IMR-90 (cell line): ENCODE measurements at regions not wholly inside any gene's neighbourhood (a gene's known extent, or its start where the extent isn't known, plus 50 kb on each side); places are given as distances from the start of the nearest gene placed in this dataset.

ENCODE experiments used
- ATAC-seq: fragments of 200-7000 bp; cut with Tn5 transposase; 2 replicates; pipeline ENCODE4 v1.9.1; 2020; ENCODE audit warnings: low read depth, mild to moderate bottlenecking, moderate library complexity
- BruUV-seq: library from RNA; stranded (reverse); fragments of 400-500 nt; replicated peaks from 2 replicates; lab custom pipeline; 2021; lab: Mats Ljungman, UMichigan
- CTCF ChIA-PET: fragments of 300-600 bp; formaldehyde crosslinking; extraction: SDS; loops from one replicate; lab custom pipeline; 2021; ENCODE audit warnings: antibody characterized with exemption; lab: Yijun Ruan, JAX
- POLR2A ChIA-PET: fragments of 300-600 bp; sonication (Branson Sonifier 250); formaldehyde crosslinking; loops from one replicate; lab custom pipeline; 2022; ENCODE audit warnings: antibody characterized with exemption; ENCODE audit not compliant: unreplicated experiment; lab: Charles Lee
- DNase-seq: peaks from one replicate; pipeline ENCODE4 v3.0.0; 2013
- H2AFZ ChIP-seq: replicated peaks from 2 replicates; pipeline ENCODE3; 2013; ENCODE audit warnings: low read length, mild to moderate bottlenecking; ENCODE audit not compliant: poor library complexity
- H2AK5ac ChIP-seq: 2 replicates; pipeline ENCODE4 v1.6.1; 2013; ENCODE audit warnings: low read depth, low read length, inconsistent platforms
- H2AK9ac ChIP-seq: replicated peaks from 2 replicates; pipeline ENCODE3; 2013; ENCODE audit warnings: mild to moderate bottlenecking, low read depth, low read length, moderate library complexity; ENCODE audit not compliant: poor library complexity
- H2BK120ac ChIP-seq: 2 replicates; pipeline ENCODE4 v1.6.1; 2013; ENCODE audit warnings: low read depth, low read length, inconsistent platforms
- H2BK15ac ChIP-seq: 3 replicates; pipeline ENCODE4 v1.6.1; 2013; ENCODE audit warnings: low read depth, low read length, inconsistent platforms
- H2BK20ac ChIP-seq: 2 replicates; pipeline ENCODE4 v1.6.1; 2013; ENCODE audit warnings: low read depth, mild to moderate bottlenecking, inconsistent platforms, low read length, moderate library complexity
- H2BK5ac ChIP-seq: 2 replicates; pipeline ENCODE4 v1.6.1; 2013; ENCODE audit warnings: mild to moderate bottlenecking, low read depth, low read length, inconsistent platforms; ENCODE audit not compliant: poor library complexity, severe bottlenecking
- H3K14ac ChIP-seq: replicated peaks from 2 replicates; pipeline ENCODE4 v1.6.1; 2013; ENCODE audit warnings: low read depth, low read length, inconsistent platforms
- H3K18ac ChIP-seq: 2 replicates; pipeline ENCODE4 v1.6.1; 2013; ENCODE audit warnings: low read depth, low read length, control low read depth
- H3K23ac ChIP-seq: 2 replicates; pipeline ENCODE4 v1.6.1; 2013; ENCODE audit warnings: low read depth, low read length, inconsistent platforms
- H3K27ac ChIP-seq: 2 replicates; pipeline ENCODE4 v1.5.1; 2013; ENCODE audit warnings: mild to moderate bottlenecking, control low read depth, low read length; ENCODE audit not compliant: insufficient read depth
- H3K27me3 ChIP-seq: 2 replicates; pipeline ENCODE4 v1.6.1; 2013; ENCODE audit warnings: low read length; ENCODE audit not compliant: control insufficient read depth, insufficient read depth
- H3K36me3 ChIP-seq: 2 replicates; pipeline ENCODE4 v1.6.1; 2013; ENCODE audit warnings: low read length, mixed read lengths; ENCODE audit not compliant: control insufficient read depth, insufficient read depth
- H3K4ac ChIP-seq: 2 replicates; pipeline ENCODE4 v1.6.1; 2013; ENCODE audit warnings: low read depth, low read length, inconsistent platforms
- H3K4me1 ChIP-seq: 2 replicates; pipeline ENCODE4 v1.6.1; 2013; ENCODE audit warnings: low read length, mixed read lengths; ENCODE audit not compliant: control insufficient read depth, insufficient read depth
- H3K4me2 ChIP-seq: 2 replicates; pipeline ENCODE4 v1.6.1; 2013; ENCODE audit warnings: low read depth, mild to moderate bottlenecking, control low read depth, low read length, moderate library complexity
- H3K4me3 ChIP-seq: 2 replicates; pipeline ENCODE4 v1.5.1; 2013; ENCODE audit warnings: low read depth, mild to moderate bottlenecking, control low read depth, low read length, moderate library complexity; ENCODE audit not compliant: insufficient read depth
- H3K56ac ChIP-seq: 2 replicates; pipeline ENCODE4 v1.6.1; 2013; ENCODE audit warnings: low read length, inconsistent platforms; ENCODE audit not compliant: insufficient read depth; ENCODE audit errors: extremely low read depth
- H3K79me1 ChIP-seq, 2 experiments: 2 replicates each; pipeline ENCODE4 v1.6.1; 2013; ENCODE audit warnings: low read length in 2 of 2, inconsistent platforms in 1 of 2, low read depth in 1 of 2
- H3K9ac ChIP-seq: 2 replicates; pipeline ENCODE4 v1.6.1; 2013; ENCODE audit warnings: low read depth, low read length, control low read depth
- H3K9me1 ChIP-seq: 2 replicates; pipeline ENCODE4 v1.6.1; 2013; ENCODE audit warnings: low read length, inconsistent platforms; ENCODE audit not compliant: insufficient read depth
- H3K9me3 ChIP-seq: 2 replicates; pipeline ENCODE4 v1.6.1; 2013; ENCODE audit warnings: low read length; ENCODE audit not compliant: control insufficient read depth, insufficient read depth
- H4K20me1 ChIP-seq: 2 replicates; pipeline ENCODE4 v1.6.1; 2013; ENCODE audit warnings: low read length, inconsistent platforms; ENCODE audit not compliant: insufficient read depth
- H4K5ac ChIP-seq: 2 replicates; pipeline ENCODE4 v1.6.1; 2013; ENCODE audit warnings: mild to moderate bottlenecking, low read depth, low read length, control low read depth
- H4K8ac ChIP-seq, 2 experiments: 2 replicates each; pipeline ENCODE4 v1.6.1; 2013; ENCODE audit warnings: low read depth in 2 of 2, low read length in 2 of 2, control low read depth in 1 of 2, inconsistent platforms in 1 of 2
- H4K91ac ChIP-seq: 2 replicates; pipeline ENCODE4 v1.6.1; 2013; ENCODE audit warnings: low read depth, low read length, inconsistent platforms; ENCODE audit not compliant: insufficient read depth
- BHLHE40 ChIP-seq: fragments of 150-350 bp; IDR thresholded peaks from 2 replicates; pipeline ENCODE4 v1.6.1; 2016; ENCODE audit warnings: mild to moderate bottlenecking, low read depth, low read length
- CEBPB ChIP-seq: IDR thresholded peaks from 2 replicates; pipeline ENCODE4 v1.6.1; 2012; ENCODE audit warnings: low read depth, low read length, improper control_type of control experiment
- CHD1 ChIP-seq: IDR thresholded peaks from 2 replicates; pipeline ENCODE4 v1.6.1; 2012; ENCODE audit warnings: low read depth, low read length, improper control_type of control experiment
- CTCF ChIP-seq: conservative IDR thresholded peaks from 2 replicates; pipeline ENCODE4 v1.5.1; 2012; ENCODE audit warnings: mild to moderate bottlenecking, low read depth, low read length, improper control_type of control experiment
- FOS ChIP-seq: fragments of 150-350 bp; IDR thresholded peaks from 2 replicates; pipeline ENCODE4 v1.6.1; 2016; ENCODE audit warnings: low read depth, low read length
- MAFK ChIP-seq: IDR thresholded peaks from 2 replicates; pipeline ENCODE4 v1.6.1; 2012; ENCODE audit warnings: low read depth, low read length, improper control_type of control experiment
- MAZ ChIP-seq: IDR thresholded peaks from 2 replicates; pipeline ENCODE4 v1.6.1; 2012; ENCODE audit warnings: low read depth, mild to moderate bottlenecking, low read length, improper control_type of control experiment, moderate library complexity, borderline replicate concordance
- MXI1 ChIP-seq: IDR thresholded peaks from 2 replicates; pipeline ENCODE4 v1.6.1; 2012; ENCODE audit warnings: low read depth, mild to moderate bottlenecking, low read length, moderate library complexity, borderline replicate concordance
- NFE2L2 ChIP-seq: fragments of 150-350 bp; IDR thresholded peaks from 2 replicates; pipeline ENCODE4 v1.6.1; 2016; ENCODE audit warnings: low read depth, mild to moderate bottlenecking, low read length
- POLR2A ChIP-seq: IDR thresholded peaks from 2 replicates; pipeline ENCODE4 v1.6.1; 2012; ENCODE audit warnings: mild to moderate bottlenecking, low read depth, low read length
- RAD21 ChIP-seq: IDR thresholded peaks from 2 replicates; pipeline ENCODE4 v1.6.1; 2012; ENCODE audit warnings: low read length, improper control_type of control experiment
- RCOR1 ChIP-seq: IDR thresholded peaks from 2 replicates; pipeline ENCODE4 v1.6.1; 2012; ENCODE audit warnings: mild to moderate bottlenecking, low read length, improper control_type of control experiment; ENCODE audit not compliant: insufficient replicate concordance
- RFX5 ChIP-seq: IDR thresholded peaks from 2 replicates; pipeline ENCODE4 v1.8.0; 2012; ENCODE audit warnings: low read depth, mild to moderate bottlenecking, low read length, moderate library complexity
- SMC3 ChIP-seq: fragments of 150-350 bp; IDR thresholded peaks from 2 replicates; pipeline ENCODE4 v1.6.1; 2016; ENCODE audit warnings: low read depth, mild to moderate bottlenecking, antibody characterized with exemption, low read length, moderate library complexity
- WGBS, 2 experiments: methylation state at CpG; one replicate each; pipeline versions ENCODE4 v1.1.5 to v1.1.7; 2013; ENCODE audit warnings: missing lambda C conversion rate in 2 of 2; ENCODE audit not compliant: insufficient read length in 1 of 2; ENCODE audit errors: extremely low coverage in 2 of 2; 5-methylcytosine and 5-hydroxymethylcytosine counted together
- dilution Hi-C: fragments of 300-500 bp; cut with HindIII; formaldehyde crosslinking; loops from one replicate; pipeline ENCODE4 v1.14.3; 2018; ENCODE audit warnings: low sequenced_read_pairs; ENCODE audit not compliant: unreplicated experiment
- in situ Hi-C: fragments of 300-500 bp; cut with MboI; formaldehyde crosslinking; loops from 3 replicates; pipeline ENCODE4 v1.14.3; 2019; ENCODE audit warnings: low sequenced_read_pairs, inconsistent platforms, mixed read lengths
- intact Hi-C: fragments of 100-400 bp; cut with micrococcal nuclease; formaldehyde crosslinking; loops from 2 replicates; pipeline ENCODE4 v1.10.0; 2022
- TF ChIP-seq, protein P1 (sequence below): fragments of 150-350 bp; IDR thresholded peaks from 2 replicates; pipeline ENCODE4 v1.6.1; 2016; ENCODE audit warnings: low read depth, mild to moderate bottlenecking, low read length, moderate library complexity, borderline replicate concordance
- TF ChIP-seq, protein P2 (sequence below): fragments of 150-350 bp; IDR thresholded peaks from 2 replicates; pipeline ENCODE4 v1.6.1; 2017; ENCODE audit warnings: mild to moderate bottlenecking, antibody characterized with exemption, low read length, low read depth

GRCh38 chr1:29800522-29800956 is 564.2 kb downstream of the PTPRU start:
- H4K91ac ChIP-seq: no peak overlapping the region

More at GRCh38 chr1:29800522-29800956, 564.2 kb downstream of the PTPRU start:
- in situ Hi-C loops (no loop called here), intact Hi-C loops (no loop called here), dilution Hi-C loops (no loop called here)
- Histone ChIP-seq H4K5ac (no peak overlapping the region), H3K9me3 (no peaks in the 10 kb centered on the region), H3K56ac (no peak overlapping the region), H3K4me3 (no peak overlapping the region), H3K9me1 (0 out of 2 replicates have a peak, but pooled peaks cover 3% of the 10 kb centered on the region), H3K4me2 (no peak overlapping the region), H3K14ac (no peak overlapping the region), H3K23ac (no peak overlapping the region), H3K4me1 (no peaks in the 10 kb centered on the region), H3K79me1 (no peaks in the 10 kb centered on the region), H3K4ac (no peak overlapping the region), H3K36me3 (no peaks in the 10 kb centered on the region), H2BK5ac (no peak overlapping the region), H4K20me1 (no peaks in the 10 kb centered on the region), H2BK120ac (no peak overlapping the region), H2AK9ac (no peak overlapping the region), H2BK15ac (no peak overlapping the region), H3K27me3 (peaks cover 2% of the 10 kb centered on the region; the same call in 1 of the 2 replicates), H2AFZ (no peak overlapping the region), H3K27ac (no peak overlapping the region), H3K9ac (no peak overlapping the region), H3K18ac (no peak overlapping the region), H2AK5ac (no peak overlapping the region), H2BK20ac (no peak overlapping the region), H4K8ac (no peak overlapping the region)
- ATAC-seq (no peak), DNase-seq (no peak)
- no TSS peak for BruUV-seq
- no CpG with 5 or more reads among the region's 6 CpGs for WGBS, 2 experiments
- ChIA-PET POLR2A (no interaction called here), CTCF (no interaction called here)
- no peak for TF ChIP-seq BHLHE40
- TF ChIP-seq MXI1: no peak
- TF ChIP-seq CHD1: no peak
- TF ChIP-seq, protein P1, sequence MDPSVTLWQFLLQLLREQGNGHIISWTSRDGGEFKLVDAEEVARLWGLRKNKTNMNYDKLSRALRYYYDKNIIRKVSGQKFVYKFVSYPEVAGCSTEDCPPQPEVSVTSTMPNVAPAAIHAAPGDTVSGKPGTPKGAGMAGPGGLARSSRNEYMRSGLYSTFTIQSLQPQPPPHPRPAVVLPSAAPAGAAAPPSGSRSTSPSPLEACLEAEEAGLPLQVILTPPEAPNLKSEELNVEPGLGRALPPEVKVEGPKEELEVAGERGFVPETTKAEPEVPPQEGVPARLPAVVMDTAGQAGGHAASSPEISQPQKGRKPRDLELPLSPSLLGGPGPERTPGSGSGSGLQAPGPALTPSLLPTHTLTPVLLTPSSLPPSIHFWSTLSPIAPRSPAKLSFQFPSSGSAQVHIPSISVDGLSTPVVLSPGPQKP: no peak
- TF ChIP-seq MAZ: no peak
- TF ChIP-seq NFE2L2: no peak
- no peak for TF ChIP-seq FOS
- TF ChIP-seq, protein P2, sequence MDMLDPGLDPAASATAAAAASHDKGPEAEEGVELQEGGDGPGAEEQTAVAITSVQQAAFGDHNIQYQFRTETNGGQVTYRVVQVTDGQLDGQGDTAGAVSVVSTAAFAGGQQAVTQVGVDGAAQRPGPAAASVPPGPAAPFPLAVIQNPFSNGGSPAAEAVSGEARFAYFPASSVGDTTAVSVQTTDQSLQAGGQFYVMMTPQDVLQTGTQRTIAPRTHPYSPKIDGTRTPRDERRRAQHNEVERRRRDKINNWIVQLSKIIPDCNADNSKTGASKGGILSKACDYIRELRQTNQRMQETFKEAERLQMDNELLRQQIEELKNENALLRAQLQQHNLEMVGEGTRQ: no peak
- no peak for TF ChIP-seq RFX5
- TF ChIP-seq CEBPB: no peak
- TF ChIP-seq RAD21: no peak
- TF ChIP-seq SMC3: no peak
- no peak for TF ChIP-seq CTCF
- TF ChIP-seq RCOR1: no peak
- TF ChIP-seq POLR2A: no peak
- TF ChIP-seq MAFK: no peak
